ENCODE measurements at regions not wholly inside any gene's neighbourhood (a gene's known extent, or its start where the extent isn't known, plus 50 kb on each side); places are given as distances from the start of the nearest gene placed in this dataset.

DNA sequence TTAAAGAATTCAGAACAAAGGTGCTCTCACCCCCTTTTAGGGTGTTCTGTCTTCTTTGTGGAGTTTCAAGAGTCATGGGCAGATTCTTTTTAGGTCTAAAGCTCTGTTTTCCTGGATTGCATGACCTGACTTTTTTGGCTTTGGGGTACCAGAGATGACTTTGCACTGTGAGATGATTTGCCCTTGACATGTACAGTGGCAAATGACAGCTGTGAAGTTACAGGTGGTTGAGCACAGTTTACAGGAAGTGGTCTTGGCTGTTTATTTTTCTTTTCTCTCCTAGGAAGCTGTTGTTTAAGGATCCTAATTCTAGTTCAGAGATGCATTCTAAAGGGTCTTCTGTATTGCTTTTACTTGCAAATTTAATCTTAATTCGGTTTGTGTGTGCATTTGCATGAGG is 83.8 kb upstream of the METAP2 start:
- TF ChIP-seq POLR2AphosphoS5 (IDR thresholded peaks at IDR 0.05; ENCODE audit: low read depth): no peak
- TF ChIP-seq, protein P1, sequence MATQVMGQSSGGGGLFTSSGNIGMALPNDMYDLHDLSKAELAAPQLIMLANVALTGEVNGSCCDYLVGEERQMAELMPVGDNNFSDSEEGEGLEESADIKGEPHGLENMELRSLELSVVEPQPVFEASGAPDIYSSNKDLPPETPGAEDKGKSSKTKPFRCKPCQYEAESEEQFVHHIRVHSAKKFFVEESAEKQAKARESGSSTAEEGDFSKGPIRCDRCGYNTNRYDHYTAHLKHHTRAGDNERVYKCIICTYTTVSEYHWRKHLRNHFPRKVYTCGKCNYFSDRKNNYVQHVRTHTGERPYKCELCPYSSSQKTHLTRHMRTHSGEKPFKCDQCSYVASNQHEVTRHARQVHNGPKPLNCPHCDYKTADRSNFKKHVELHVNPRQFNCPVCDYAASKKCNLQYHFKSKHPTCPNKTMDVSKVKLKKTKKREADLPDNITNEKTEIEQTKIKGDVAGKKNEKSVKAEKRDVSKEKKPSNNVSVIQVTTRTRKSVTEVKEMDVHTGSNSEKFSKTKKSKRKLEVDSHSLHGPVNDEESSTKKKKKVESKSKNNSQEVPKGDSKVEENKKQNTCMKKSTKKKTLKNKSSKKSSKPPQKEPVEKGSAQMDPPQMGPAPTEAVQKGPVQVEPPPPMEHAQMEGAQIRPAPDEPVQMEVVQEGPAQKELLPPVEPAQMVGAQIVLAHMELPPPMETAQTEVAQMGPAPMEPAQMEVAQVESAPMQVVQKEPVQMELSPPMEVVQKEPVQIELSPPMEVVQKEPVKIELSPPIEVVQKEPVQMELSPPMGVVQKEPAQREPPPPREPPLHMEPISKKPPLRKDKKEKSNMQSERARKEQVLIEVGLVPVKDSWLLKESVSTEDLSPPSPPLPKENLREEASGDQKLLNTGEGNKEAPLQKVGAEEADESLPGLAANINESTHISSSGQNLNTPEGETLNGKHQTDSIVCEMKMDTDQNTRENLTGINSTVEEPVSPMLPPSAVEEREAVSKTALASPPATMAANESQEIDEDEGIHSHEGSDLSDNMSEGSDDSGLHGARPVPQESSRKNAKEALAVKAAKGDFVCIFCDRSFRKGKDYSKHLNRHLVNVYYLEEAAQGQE (IDR thresholded peaks at IDR 0.05; ENCODE audit: unreplicated experiment): no peak
- TF ChIP-seq, protein P2, sequence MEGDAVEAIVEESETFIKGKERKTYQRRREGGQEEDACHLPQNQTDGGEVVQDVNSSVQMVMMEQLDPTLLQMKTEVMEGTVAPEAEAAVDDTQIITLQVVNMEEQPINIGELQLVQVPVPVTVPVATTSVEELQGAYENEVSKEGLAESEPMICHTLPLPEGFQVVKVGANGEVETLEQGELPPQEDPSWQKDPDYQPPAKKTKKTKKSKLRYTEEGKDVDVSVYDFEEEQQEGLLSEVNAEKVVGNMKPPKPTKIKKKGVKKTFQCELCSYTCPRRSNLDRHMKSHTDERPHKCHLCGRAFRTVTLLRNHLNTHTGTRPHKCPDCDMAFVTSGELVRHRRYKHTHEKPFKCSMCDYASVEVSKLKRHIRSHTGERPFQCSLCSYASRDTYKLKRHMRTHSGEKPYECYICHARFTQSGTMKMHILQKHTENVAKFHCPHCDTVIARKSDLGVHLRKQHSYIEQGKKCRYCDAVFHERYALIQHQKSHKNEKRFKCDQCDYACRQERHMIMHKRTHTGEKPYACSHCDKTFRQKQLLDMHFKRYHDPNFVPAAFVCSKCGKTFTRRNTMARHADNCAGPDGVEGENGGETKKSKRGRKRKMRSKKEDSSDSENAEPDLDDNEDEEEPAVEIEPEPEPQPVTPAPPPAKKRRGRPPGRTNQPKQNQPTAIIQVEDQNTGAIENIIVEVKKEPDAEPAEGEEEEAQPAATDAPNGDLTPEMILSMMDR (conservative IDR thresholded peaks at IDR 0.05; ENCODE audit: low read depth in 2 of 2): no peak
- no peak for TF ChIP-seq EZH2 (IDR thresholded peaks at IDR 0.05; ENCODE audit: low read depth, unreplicated experiment)
- no peak for TF ChIP-seq NANOG (IDR thresholded peaks at IDR 0.05; ENCODE audit: borderline replicate concordance)
- no peak for TF ChIP-seq JUNB (IDR thresholded peaks at IDR 0.05; ENCODE audit: unreplicated experiment)

Measured in GM23338 (cell line).